ENCODE measurements at regions not wholly inside any gene's neighbourhood (a gene's known extent, or its start where the extent isn't known, plus 50 kb on each side); places are given as distances from the start of the nearest gene placed in this dataset.
A peak's percentile ranks its signal among the peaks of the same experiment; 100 is the strongest.
"Not testable (repeated sequence)": the region's sequence is repeated elsewhere in the genome, so short reads cannot be mapped to it uniquely, and the experiment has no call there.

- DNase-seq (ENCODE audit: low spot score), result no peak
Measured at GRCh38 chr11:15840966-15841365, 515.4 kb downstream of the SOX6 start.

DNA sequence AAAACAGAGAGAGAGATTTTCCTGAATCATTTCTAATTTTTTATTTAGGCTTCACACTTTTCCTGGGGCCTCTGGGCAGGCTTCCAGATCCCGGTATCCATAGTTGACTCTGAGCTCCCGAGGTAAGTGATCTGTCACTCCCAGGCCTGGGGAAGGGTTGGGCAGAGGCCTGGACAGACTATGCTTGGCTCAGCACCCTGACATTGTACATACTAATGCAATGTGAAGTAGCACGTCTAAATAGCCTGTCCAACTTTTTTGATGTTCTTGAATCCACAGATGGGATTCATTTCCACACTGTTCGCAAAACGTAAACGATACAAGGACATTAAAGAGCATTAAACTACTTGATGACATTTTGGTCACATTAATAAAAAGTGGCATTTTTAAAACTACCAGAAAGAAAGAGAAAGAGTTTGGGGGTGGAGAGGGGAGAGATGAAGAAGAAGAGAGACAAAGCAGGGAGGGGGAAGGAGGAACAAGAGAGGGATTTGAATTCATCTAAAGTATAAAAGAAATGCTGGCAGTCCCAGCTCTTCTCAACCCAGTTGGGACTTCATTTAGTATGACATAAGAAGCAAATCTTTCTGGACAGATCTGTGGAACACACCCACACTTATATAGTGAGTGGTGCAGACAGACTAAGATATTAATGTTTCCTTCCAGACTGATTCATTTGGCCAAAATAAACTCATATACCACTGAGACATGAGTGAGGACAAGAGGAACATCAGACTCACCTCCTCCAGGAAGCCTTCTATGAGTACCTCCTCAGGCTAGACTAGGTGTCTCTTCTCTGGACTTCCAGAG lies 514.2 kb downstream of the SOX6 start:
- DNase-seq (ENCODE audit: low spot score), result no peak

GRCh38 chr11:15843309-15843872 lies 513.0 kb downstream of the SOX6 start:
- no peak for DNase-seq (ENCODE audit: low spot score)

- no peak for DNase-seq (ENCODE audit: low spot score)
Measured at GRCh38 chr11:15845261-15845660, 511.1 kb downstream of the SOX6 start.

- DNase-seq (ENCODE audit: low spot score), result no peak
Measured at GRCh38 chr11:15848631-15849168, 507.6 kb downstream of the SOX6 start.

DNA sequence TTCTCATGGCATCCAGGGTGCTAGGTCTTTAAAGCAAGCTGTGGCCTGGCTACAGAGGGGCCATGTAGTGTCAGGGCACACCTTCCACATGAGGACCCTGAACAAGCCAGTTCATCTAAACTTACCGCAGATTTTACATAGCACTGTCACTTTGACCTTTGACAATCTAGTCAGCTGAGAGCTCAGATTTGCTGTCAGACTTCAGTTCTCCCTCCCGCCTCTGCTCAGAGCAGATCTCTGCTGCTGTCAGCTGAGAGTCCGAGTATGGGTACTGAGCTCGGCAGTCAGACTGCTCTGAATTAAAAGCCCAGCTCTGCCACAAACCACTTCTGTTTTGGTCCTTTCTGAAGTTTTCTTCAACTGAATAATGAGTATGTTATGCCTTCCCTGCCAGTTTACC lies 507.1 kb downstream of the SOX6 start:
- DNase-seq (ENCODE audit: low spot score), result no peak

- not testable (repeated sequence) for DNase-seq (ENCODE audit: low spot score)
Measured at GRCh38 chr11:15850335-15850734, 506.0 kb downstream of the SOX6 start.

GRCh38 chr11:15851051-15851498 lies 505.3 kb downstream of the SOX6 start:
- DNase-seq (ENCODE audit: low spot score), result no peak

DNA sequence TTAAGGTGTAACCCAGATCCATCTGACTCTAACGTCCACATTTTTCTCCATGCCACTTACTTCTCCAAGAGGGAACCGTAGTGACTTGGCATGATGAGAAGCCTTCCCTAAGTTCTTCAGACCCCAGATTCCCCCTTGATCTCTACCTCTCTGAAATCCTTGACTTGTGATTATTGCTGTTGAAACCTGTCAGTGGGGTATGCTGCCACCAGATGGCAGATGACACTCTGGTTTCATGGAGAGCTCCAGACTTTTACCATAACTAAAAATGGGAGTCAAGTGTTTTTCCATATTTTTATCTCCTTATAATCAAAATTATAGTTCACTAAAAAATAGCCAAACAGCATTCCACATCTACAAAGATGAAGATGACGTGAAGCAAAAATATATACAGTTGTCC lies 504.2 kb downstream of the SOX6 start:
- peak; percentile 69 for DNase-seq (ENCODE audit: low spot score)

- DNase-seq (ENCODE audit: low spot score), result no peak
Measured at GRCh38 chr11:15854245-15854644, 502.1 kb downstream of the SOX6 start.

GRCh38 chr11:15858881-15859280 lies 497.5 kb downstream of the SOX6 start:
- no peak for DNase-seq (ENCODE audit: low spot score)

DNA sequence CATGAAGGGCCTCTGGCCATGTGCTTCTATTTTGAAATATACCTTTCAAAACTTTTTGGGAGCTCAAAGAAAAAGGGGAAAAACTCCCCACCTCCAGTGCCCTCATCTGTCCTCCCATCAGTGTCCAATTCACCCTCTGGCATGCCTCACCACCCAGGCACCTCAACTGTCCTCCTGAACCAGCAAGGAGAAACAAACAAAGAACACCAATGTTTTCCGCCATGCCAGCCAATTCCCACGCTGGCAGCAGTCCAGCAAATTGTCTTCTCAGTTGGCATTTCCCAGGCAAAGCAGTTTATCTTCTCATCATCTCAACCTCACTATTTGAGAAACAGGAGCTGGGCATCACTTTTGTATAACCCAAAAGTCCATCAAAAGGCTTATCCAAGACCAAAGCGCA lies 496.9 kb downstream of the SOX6 start:
- no peak for DNase-seq (ENCODE audit: low spot score)

DNA sequence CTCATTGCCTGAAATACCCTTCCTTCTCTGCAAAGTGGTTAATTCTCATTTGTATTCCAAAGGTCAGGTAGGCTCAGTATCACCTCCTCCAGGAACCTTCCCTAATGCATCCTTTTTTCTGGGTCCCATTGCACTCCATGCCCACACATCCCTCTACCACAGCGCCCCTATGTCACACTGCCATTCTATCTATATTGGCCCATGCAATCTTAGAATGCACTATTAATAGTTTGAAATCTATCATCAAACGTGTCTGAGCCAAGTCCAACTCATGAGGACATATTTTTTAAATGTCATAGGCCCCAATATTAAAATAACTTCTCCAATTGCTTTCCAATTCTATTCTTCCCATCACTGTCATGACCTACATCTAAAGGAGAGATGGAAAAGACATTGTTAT lies 495.1 kb downstream of the SOX6 start:
- DNase-seq (ENCODE audit: low spot score), result no peak

DNA sequence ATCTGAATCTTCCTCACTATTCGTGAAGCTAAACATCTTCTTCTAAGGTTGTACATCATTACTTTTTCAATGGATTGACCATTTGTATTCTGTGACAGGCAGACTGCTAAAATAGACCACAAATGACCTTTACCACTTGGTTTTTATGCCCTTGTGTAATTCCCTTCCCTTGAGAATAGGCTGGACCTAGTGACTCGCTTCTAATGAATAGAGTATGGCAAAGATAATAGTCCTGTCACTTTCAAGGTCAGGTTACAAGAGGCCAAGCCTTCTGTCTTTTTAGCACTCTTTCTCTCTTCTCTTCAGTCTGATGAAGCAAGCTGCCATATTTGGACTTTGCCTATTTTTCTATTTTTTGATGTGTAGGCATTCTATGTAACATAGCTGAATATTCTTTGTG lies 492.9 kb downstream of the SOX6 start:
- no peak for DNase-seq (ENCODE audit: low spot score)

DNA sequence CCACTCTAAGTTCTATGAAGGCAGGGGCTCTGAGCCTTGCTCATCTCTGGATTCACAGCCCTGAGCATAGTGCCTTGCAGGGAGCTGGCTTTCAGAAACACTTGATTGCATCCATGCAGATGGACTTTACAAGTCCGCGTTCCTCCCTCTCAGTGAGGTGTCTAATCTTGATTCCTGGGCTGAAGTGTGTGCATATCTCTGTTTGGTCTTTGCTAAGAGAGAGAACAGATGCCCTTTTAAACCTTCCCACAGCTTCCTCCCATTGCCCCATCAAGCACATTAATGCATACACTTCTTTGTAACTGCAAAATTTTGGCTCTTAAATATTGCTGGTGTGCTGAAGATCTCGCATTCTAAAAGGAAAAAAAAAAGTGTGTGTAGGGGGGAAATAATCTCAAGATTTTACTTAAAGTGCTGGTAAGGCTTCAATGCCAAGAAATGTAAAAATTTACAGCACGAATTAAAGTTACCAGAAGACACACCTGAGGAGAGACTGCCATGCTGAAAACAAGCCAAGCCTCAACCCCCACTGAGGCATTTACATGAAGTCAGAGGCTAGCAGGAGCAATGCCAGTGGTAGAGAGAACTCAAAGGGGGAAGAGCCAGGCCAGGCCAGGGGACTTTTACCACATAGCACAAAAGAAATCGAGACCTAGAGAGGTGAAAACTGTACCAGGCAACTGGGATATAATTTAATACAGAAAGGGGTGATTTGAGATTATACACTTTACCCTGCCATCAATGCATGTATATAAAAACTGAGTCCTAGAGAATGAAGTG lies 492.1 kb downstream of the SOX6 start:
- no peak for DNase-seq (ENCODE audit: low spot score)

DNA sequence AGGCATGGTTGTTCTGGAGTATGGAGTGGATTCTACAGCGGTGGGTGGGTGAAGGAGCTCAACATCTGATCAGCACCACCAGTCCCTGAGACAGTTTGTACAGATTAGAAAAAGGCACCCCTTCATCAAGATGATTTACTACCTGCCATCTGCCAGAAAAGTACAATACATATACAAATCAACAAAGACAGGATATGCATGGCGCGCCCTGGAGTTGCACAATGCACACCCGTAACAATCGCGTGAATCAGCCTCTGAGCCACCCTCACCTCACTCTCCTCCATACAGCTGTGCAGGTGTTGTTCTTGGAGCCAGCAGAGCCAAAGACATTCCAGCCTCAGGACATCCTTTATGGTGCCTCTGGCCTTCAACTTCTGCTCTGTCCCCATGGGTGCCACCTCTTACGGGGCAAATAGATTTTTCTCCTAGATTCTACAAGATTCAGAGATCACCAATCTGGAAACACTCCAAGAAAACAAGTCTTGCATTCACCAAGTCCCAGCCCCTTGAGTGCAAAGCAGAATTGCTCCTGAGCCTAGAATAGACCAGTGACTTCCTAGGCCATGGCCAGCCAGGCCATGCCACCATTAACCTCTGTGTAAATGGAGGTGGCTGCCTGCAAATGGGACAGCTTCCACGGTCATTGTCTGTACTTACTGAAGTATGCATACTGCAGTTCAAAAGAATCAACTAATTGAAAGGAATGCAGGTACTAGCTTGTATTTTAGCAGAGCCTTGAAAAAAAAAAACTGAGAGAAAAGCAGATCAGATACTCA lies 490.9 kb downstream of the SOX6 start:
- no peak for DNase-seq (ENCODE audit: low spot score)

DNA sequence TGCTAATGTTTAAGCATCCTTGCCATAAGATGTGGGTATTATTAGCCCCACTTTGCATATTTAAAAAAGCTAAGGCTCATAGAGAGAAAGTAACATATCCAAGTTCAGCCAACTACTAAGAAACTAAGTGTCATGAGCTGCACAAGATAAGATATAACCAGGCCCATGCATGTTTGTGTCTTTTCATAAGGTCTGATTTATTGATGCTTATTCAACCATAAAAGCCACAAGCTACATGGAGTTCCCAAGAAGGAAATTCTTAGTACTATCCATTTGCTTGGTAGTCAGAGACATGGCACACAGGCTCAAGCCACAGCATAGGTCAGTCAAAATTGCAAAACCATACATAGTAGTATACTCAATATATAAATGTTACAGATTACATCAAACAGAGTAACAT lies 488.5 kb downstream of the SOX6 start:
- DNase-seq (ENCODE audit: low spot score), result no peak

- DNase-seq (ENCODE audit: low spot score), result no peak
Measured at GRCh38 chr11:15870911-15871310, 485.4 kb downstream of the SOX6 start.

DNA sequence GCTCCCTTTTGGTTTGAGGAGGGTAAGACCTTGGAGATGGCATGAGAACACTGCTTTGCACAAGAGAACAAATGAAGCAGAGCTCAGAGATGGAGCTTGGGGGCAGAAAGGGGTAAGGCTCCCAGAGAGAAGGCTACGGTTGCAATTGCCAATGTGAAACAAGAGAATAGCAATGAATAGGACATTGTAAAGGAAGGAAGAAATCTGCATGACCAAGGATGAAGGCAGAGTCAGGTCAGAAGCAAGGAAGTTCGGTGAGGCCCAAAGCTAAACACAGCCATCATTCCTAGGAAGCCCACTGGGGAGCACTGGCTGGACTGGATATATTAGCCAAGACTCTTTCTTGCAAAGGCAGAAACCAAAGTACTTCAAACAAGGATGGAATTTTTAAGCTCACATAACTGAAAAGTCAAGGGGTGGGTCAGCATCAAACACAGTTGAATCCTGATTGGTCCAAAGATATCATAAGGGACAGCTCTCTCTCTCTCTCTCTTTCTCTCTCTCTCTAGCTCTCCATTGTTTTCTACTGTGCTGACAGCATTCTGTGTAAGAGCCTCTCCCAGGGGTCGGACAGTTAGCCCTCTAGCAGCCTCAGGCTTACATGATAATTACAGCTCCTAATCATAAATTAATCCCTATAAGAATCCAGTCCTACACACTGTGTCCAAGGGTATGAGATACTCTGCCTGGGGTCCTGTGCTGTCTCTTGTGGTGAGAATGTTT lies 484.3 kb downstream of the SOX6 start:
- no peak for DNase-seq (ENCODE audit: low spot score)

- no peak for DNase-seq (ENCODE audit: low spot score)
Measured at GRCh38 chr11:15873501-15873900, 482.8 kb downstream of the SOX6 start.

GRCh38 chr11:15874704-15875103 lies 481.6 kb downstream of the SOX6 start:
- no peak for DNase-seq (ENCODE audit: low spot score)
